PC-9 (cell line): ENCODE measurements at regions not wholly inside any gene's neighbourhood (a gene's known extent, or its start where the extent isn't known, plus 50 kb on each side); places are given as distances from the start of the nearest gene placed in this dataset.

Experiments
- BruUV-seq: library from RNA; stranded (reverse); fragments of 400-500 nt; replicated peaks from 2 replicates; lab custom pipeline; 2021; lab: Mats Ljungman, UMichigan
- CTCF ChIA-PET: fragments of 300-600 bp; sonication (Branson Sonifier 250); formaldehyde crosslinking; loops from one replicate; lab custom pipeline; 2022; ENCODE audit warnings: antibody characterized with exemption; lab: Charles Lee
- POLR2A ChIA-PET: fragments of 300-600 bp; sonication (Branson Sonifier 250); formaldehyde crosslinking; loops from one replicate; lab custom pipeline; 2022; ENCODE audit warnings: antibody characterized with exemption; ENCODE audit not compliant: unreplicated experiment; lab: Charles Lee
- DNase-seq, 2 experiments: peaks; one replicate each; pipeline versions ENCODE4 v3.0.0 to v3.0.0-alpha.2; 2015 to 2022; ENCODE audit warnings: mixed read lengths in 1 of 2
- H2AFZ ChIP-seq: fragments of 200-600 bp; sonication (generic); 2 replicates; pipeline ENCODE4 v1.8.1; 2017; ENCODE audit warnings: antibody characterized with exemption
- H3F3A ChIP-seq: fragments of 200-600 bp; sonication (generic); 2 replicates; pipeline ENCODE4 v1.8.1; 2017; ENCODE audit warnings: antibody characterized with exemption, mild to moderate bottlenecking, low read depth; ENCODE audit not compliant: insufficient read depth
- H3K27ac ChIP-seq: fragments of 200-600 bp; sonication (generic); 2 replicates; pipeline ENCODE4 v1.6.1; 2016; ENCODE audit warnings: mixed run types
- H3K27me3 ChIP-seq: fragments of 200-600 bp; sonication (generic); 2 replicates; pipeline ENCODE4 v1.6.1; 2016; ENCODE audit warnings: low read depth, mixed run types; ENCODE audit not compliant: insufficient read depth
- H3K36me3 ChIP-seq: fragments of 200-600 bp; sonication (generic); 2 replicates; pipeline ENCODE4 v1.6.1; 2016; ENCODE audit warnings: low read depth, mixed run types
- H3K4me1 ChIP-seq: fragments of 200-600 bp; sonication (generic); replicated peaks from 2 replicates; pipeline ENCODE4 v1.6.1; 2016; ENCODE audit warnings: mixed run types; ENCODE audit not compliant: insufficient read depth
- H3K4me2 ChIP-seq: fragments of 200-600 bp; sonication (generic); 2 replicates; pipeline ENCODE4 v1.6.1; 2017; ENCODE audit warnings: mixed run types
- H3K4me3 ChIP-seq: fragments of 200-600 bp; sonication (generic); 2 replicates; pipeline ENCODE4 v1.6.1; 2016; ENCODE audit warnings: mixed run types
- H3K79me2 ChIP-seq: fragments of 200-600 bp; sonication (generic); 2 replicates; pipeline ENCODE4 v1.6.1; 2017; ENCODE audit warnings: low read depth, mixed run types
- H3K9me2 ChIP-seq: fragments of 200-600 bp; sonication (generic); 2 replicates; pipeline ENCODE4 v1.8.1; 2017; ENCODE audit warnings: mild to moderate bottlenecking; ENCODE audit not compliant: insufficient read depth
- H3K9me3 ChIP-seq: fragments of 200-600 bp; sonication (generic); 2 replicates; pipeline ENCODE4 v1.8.1; 2016; ENCODE audit warnings: low read depth; ENCODE audit not compliant: insufficient read depth
- H4K20me1 ChIP-seq: fragments of 200-600 bp; sonication (generic); 2 replicates; pipeline ENCODE4 v1.8.1; 2017; ENCODE audit not compliant: insufficient read depth
- CTCF ChIP-seq: fragments of 200-600 bp; sonication (generic); conservative IDR thresholded peaks from 2 replicates; pipeline ENCODE4 v1.6.1; 2017; ENCODE audit warnings: mixed run types, antibody characterized with exemption, mild to moderate bottlenecking, moderate library complexity
- EZH2 ChIP-seq: fragments of 200-600 bp; sonication (generic); IDR thresholded peaks from 2 replicates; pipeline ENCODE4 v1.8.0; 2017; ENCODE audit warnings: antibody characterized with exemption, low read depth
- intact Hi-C: fragments of 100-400 bp; cut with micrococcal nuclease; formaldehyde crosslinking; loops from one replicate; pipeline ENCODE4 v1.10.0; 2022; ENCODE audit not compliant: unreplicated experiment

GRCh38 chr3:75101329-75102147, 487.1 kb upstream of the CNTN3 start:
- no peaks in the 10 kb centered on the region for H3K36me3 ChIP-seq
- ChIA-PET CTCF (no interaction called here), POLR2A (no interaction called here)
- no peaks in the 10 kb centered on the region; the same call in 1 of the 2 replicates for H3K9me2 ChIP-seq
- H2AFZ ChIP-seq, result no peak overlapping the region
- H3K4me2 ChIP-seq, result no peak overlapping the region
- no peak overlapping the region for H3K27ac ChIP-seq
- DNase-seq, result no peak
- H3K4me3 ChIP-seq, result no peak overlapping the region
- no peaks in the 10 kb centered on the region for H3K79me2 ChIP-seq
- no peaks in the 10 kb centered on the region for H3K27me3 ChIP-seq
- intact Hi-C loops, result no loop called here
- H3F3A ChIP-seq, result no peaks in the 10 kb centered on the region
- no peaks in the 10 kb centered on the region for H4K20me1 ChIP-seq
- no peak for TF ChIP-seq CTCF
- H3K4me1 ChIP-seq, result no peaks in the 10 kb centered on the region
- H3K9me3 ChIP-seq, result no peaks in the 10 kb centered on the region
- BruUV-seq, result no TSS peak

GRCh38 chr3:75110741-75111140, 496.3 kb upstream of the CNTN3 start:
- Histone ChIP-seq H3K27ac (no peak overlapping the region), H2AFZ (no peak overlapping the region), H3F3A (no peaks in the 10 kb centered on the region), H3K9me2 (no peaks in the 10 kb centered on the region), H3K4me3 (no peak overlapping the region), H3K27me3 (no peaks in the 10 kb centered on the region), H3K4me2 (no peak overlapping the region), H3K4me1 (no peaks in the 10 kb centered on the region), H3K79me2 (no peaks in the 10 kb centered on the region), H3K9me3 (no peaks in the 10 kb centered on the region), H3K36me3 (no peaks in the 10 kb centered on the region), H4K20me1 (no peaks in the 10 kb centered on the region)
- BruUV-seq, result no TSS peak
- POLR2A ChIA-PET, result no interaction called here
- TF ChIP-seq CTCF, result no peak
- TF ChIP-seq EZH2, result no peak
- no peak for DNase-seq
- intact Hi-C loops, result no loop called here
- CTCF ChIA-PET, result no interaction called here

GRCh38 chr3:75115695-75116094, 501.2 kb upstream of the CNTN3 start:
- intact Hi-C loops, result no loop called here
- no peak for DNase-seq
- CTCF ChIA-PET, result no interaction called here
- no peaks in the 10 kb centered on the region for H3K9me2 ChIP-seq
- H3K36me3 ChIP-seq, result no peaks in the 10 kb centered on the region
- no peaks in the 10 kb centered on the region for H3F3A ChIP-seq
- H3K27me3 ChIP-seq, result no peaks in the 10 kb centered on the region
- no peak overlapping the region for H2AFZ ChIP-seq
- no peak overlapping the region for H3K4me3 ChIP-seq
- H3K4me1 ChIP-seq, result no peaks in the 10 kb centered on the region
- no peaks in the 10 kb centered on the region for H4K20me1 ChIP-seq
- POLR2A ChIA-PET, result no interaction called here
- H3K9me3 ChIP-seq, result no peaks in the 10 kb centered on the region
- no peak for TF ChIP-seq CTCF
- no peak for TF ChIP-seq EZH2
- no peak overlapping the region for H3K27ac ChIP-seq
- no peaks in the 10 kb centered on the region for H3K79me2 ChIP-seq
- BruUV-seq, result no TSS peak
- H3K4me2 ChIP-seq, result no peak overlapping the region
